ENCODE measurements at regions not wholly inside any gene's neighbourhood (a gene's known extent, or its start where the extent isn't known, plus 50 kb on each side); places are given as distances from the start of the nearest gene placed in this dataset.

DNA sequence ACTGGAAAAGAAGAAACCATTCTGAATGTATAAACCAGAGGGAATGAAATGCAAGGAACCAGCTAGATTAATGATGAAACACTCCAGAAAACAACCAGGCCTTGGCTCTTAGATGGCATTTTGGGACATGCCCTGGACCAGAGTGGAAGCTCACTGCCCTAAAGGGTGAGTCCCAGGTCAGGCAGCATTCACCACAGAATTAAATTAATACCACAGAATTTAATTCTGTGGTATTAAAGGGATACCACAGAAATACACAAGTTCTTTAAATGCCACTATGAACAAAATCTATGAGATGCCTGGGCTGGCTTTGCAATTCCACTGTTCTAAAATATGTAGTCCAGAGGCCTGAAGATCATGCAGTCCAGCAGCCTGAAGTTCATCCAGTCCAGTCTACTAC, 122.3 kb upstream of the KYNU start:
- Histone ChIP-seq H3K27me3 (ENCODE audit: low read length) (no peaks in the 10 kb centered on the region), H3K27ac (ENCODE audit: low read length) (no peak overlapping the region), H2AFZ (ENCODE audit: low read length) (no peak overlapping the region), H3K36me3 (ENCODE audit: insufficient read depth, low read length) (no peaks in the 10 kb centered on the region), H3K4me2 (ENCODE audit: low read depth, low read length, poor library complexity, severe bottlenecking) (no peak overlapping the region), H4K20me1 (ENCODE audit: insufficient read depth, low read depth, low read length) (no peaks in the 10 kb centered on the region), H3K9me3 (ENCODE audit: low read length) (no peaks in the 10 kb centered on the region), H3K9ac (ENCODE audit: low read length) (no peak overlapping the region), H3K4me3 (ENCODE audit: low read length) (no peak overlapping the region), H3K4me1 (ENCODE audit: low read length) (no peaks in the 10 kb centered on the region), H3K9me2 (replicated peaks; ENCODE audit: insufficient read depth, low read length) (no peaks in the 10 kb centered on the region), H3K79me2 (ENCODE audit: low read length) (no peaks in the 10 kb centered on the region)
- DNase-seq, result no peak

DNA sequence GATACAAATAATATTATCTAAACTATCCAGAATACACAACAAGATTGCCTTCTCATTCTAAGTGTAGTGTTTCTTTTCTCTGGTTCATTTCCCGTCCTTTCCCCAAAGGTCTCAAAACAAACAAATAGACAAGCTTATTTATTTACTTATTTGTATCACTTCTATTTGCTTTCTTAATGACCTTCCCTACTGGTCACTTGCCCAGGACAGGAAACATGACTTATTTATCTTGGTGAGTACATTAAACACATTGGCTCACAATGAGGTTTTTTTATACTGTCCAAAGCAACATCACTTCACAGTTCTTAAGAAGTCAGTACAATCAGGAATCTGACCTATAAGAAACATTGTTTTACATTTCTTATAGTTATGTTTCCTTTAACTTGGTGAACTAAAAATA, 123.3 kb upstream of the KYNU start:
- no peak overlapping the region for H3K9ac ChIP-seq (ENCODE audit: low read length)
- DNase-seq, result no peak

DNA sequence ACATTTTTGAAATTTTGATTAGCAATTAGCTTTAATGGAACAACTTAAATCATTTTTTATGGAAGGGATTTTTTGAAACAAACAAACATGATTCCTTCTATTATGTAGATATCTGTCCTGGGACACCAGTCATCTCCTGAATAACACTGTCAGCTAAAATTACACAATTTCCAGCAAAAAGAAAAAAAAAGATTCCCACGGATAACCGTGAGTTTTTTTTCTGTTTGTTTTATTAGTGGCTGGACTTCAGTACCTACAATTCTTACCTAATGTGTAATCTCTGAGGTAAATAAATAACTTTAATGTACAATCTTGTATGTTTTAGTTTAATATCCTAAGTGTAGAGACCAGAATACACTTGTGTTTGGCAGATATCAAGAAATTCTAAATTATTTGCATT, 126.6 kb upstream of the KYNU start:
- Histone ChIP-seq H3K27ac (ENCODE audit: low read length) (no peak overlapping the region), H3K27me3 (ENCODE audit: low read length) (no peaks in the 10 kb centered on the region), H3K9ac (ENCODE audit: low read length) (no peak overlapping the region), H3K4me3 (ENCODE audit: low read length) (no peak overlapping the region), H3K79me2 (ENCODE audit: low read length) (no peaks in the 10 kb centered on the region), H3K9me2 (replicated peaks; ENCODE audit: insufficient read depth, low read length) (no peaks in the 10 kb centered on the region), H3K4me1 (ENCODE audit: low read length) (no peaks in the 10 kb centered on the region), H2AFZ (ENCODE audit: low read length) (no peak overlapping the region), H3K4me2 (ENCODE audit: low read depth, low read length, poor library complexity, severe bottlenecking) (no peak overlapping the region), H4K20me1 (ENCODE audit: insufficient read depth, low read depth, low read length) (no peaks in the 10 kb centered on the region), H3K9me3 (ENCODE audit: low read length) (no peaks in the 10 kb centered on the region), H3K36me3 (ENCODE audit: insufficient read depth, low read length) (no peaks in the 10 kb centered on the region)
- no peak for DNase-seq

More for the DNA sequence above, 123.3 kb upstream of the KYNU start:
- no peak overlapping the region for H2AFZ ChIP-seq (ENCODE audit: low read length)
- H4K20me1 ChIP-seq (ENCODE audit: insufficient read depth, low read depth, low read length), result no peaks in the 10 kb centered on the region
- H3K4me3 ChIP-seq (ENCODE audit: low read length), result no peak overlapping the region
- H3K27ac ChIP-seq (ENCODE audit: low read length), result no peak overlapping the region
- no peaks in the 10 kb centered on the region for H3K4me1 ChIP-seq (ENCODE audit: low read length)
- H3K9me3 ChIP-seq (ENCODE audit: low read length), result no peaks in the 10 kb centered on the region
- H3K36me3 ChIP-seq (ENCODE audit: insufficient read depth, low read length), result no peaks in the 10 kb centered on the region
- H3K4me2 ChIP-seq (ENCODE audit: low read depth, low read length, poor library complexity, severe bottlenecking), result no peak overlapping the region
- H3K9me2 ChIP-seq (replicated peaks; ENCODE audit: insufficient read depth, low read length), result no peaks in the 10 kb centered on the region
- no peaks in the 10 kb centered on the region for H3K79me2 ChIP-seq (ENCODE audit: low read length)
- H3K27me3 ChIP-seq (ENCODE audit: low read length), result no peaks in the 10 kb centered on the region

DNA sequence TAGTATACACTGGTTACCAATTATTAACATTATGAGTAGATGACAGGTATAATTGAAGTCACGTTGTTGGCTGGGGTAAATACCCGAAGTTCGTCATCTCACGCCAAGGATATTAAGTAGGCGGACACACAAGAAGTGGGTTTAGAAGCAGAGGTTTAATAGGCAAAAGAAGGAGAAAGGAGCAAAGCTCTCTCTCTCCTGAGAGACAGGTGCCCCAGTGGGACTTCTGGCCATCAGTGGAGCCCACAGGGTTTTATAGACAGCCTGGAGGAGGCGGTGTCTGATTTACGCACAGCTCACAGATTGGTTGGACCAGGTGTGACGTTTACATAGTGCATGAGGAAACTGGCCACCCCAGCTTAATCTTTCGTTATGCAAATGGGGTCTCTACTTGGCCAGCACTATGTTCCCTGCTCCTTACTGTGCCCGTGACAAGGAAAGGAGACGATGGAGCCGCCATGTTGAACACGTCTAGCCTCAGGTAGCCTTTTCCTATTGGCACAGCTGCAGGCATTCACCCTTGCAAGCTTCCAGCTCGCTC, 128.8 kb upstream of the KYNU start:
- DNase-seq, result no peak
- H3K9ac ChIP-seq (ENCODE audit: low read length), result no peak overlapping the region
- no peaks in the 10 kb centered on the region for H3K9me2 ChIP-seq (replicated peaks; ENCODE audit: insufficient read depth, low read length)
- H3K27ac ChIP-seq (ENCODE audit: low read length), result no peak overlapping the region
- H3K27me3 ChIP-seq (ENCODE audit: low read length), result no peaks in the 10 kb centered on the region
- no peak overlapping the region for H3K4me3 ChIP-seq (ENCODE audit: low read length)
- H3K79me2 ChIP-seq (ENCODE audit: low read length), result no peaks in the 10 kb centered on the region
- no peaks in the 10 kb centered on the region for H3K4me1 ChIP-seq (ENCODE audit: low read length)
- H2AFZ ChIP-seq (ENCODE audit: low read length), result no peak overlapping the region
- H3K9me3 ChIP-seq (ENCODE audit: low read length), result no peaks in the 10 kb centered on the region
- no peaks in the 10 kb centered on the region for H3K36me3 ChIP-seq (ENCODE audit: insufficient read depth, low read length)
- no peak overlapping the region for H3K4me2 ChIP-seq (ENCODE audit: low read depth, low read length, poor library complexity, severe bottlenecking)
- H4K20me1 ChIP-seq (ENCODE audit: insufficient read depth, low read depth, low read length), result no peaks in the 10 kb centered on the region

DNA sequence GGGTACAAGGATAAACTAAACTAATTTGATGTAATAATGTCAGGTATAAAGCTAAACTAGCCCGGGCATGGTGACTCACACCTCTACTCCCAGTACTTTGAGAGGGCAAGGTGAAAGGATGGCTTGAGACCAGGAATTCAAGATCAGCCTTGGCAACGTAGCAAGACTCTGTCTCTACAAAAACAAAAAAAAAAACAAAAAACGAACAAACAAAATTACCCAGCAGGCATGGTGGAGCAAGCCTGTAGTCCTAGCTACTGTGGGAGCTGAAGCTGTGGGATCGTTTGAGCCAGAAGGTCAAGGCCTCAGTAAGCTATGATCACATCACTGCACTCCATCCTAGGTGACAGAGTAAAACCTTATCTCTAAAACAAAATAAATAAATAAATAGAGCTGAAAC, 131.8 kb upstream of the KYNU start:
- no peak overlapping the region for H2AFZ ChIP-seq (ENCODE audit: low read length)
- no peak for DNase-seq
- H3K4me2 ChIP-seq (ENCODE audit: low read depth, low read length, poor library complexity, severe bottlenecking), result no peak overlapping the region
- H3K9ac ChIP-seq (ENCODE audit: low read length), result no peak overlapping the region
- H3K27me3 ChIP-seq (ENCODE audit: low read length), result no peaks in the 10 kb centered on the region
- no peaks in the 10 kb centered on the region for H4K20me1 ChIP-seq (ENCODE audit: insufficient read depth, low read depth, low read length)
- no peaks in the 10 kb centered on the region for H3K4me1 ChIP-seq (ENCODE audit: low read length)
- no peak overlapping the region for H3K4me3 ChIP-seq (ENCODE audit: low read length)
- H3K9me3 ChIP-seq (ENCODE audit: low read length), result no peaks in the 10 kb centered on the region
- H3K79me2 ChIP-seq (ENCODE audit: low read length), result no peaks in the 10 kb centered on the region
- no peak overlapping the region for H3K27ac ChIP-seq (ENCODE audit: low read length)
- H3K36me3 ChIP-seq (ENCODE audit: insufficient read depth, low read length), result no peaks in the 10 kb centered on the region
- no peaks in the 10 kb centered on the region for H3K9me2 ChIP-seq (replicated peaks; ENCODE audit: insufficient read depth, low read length)

DNA sequence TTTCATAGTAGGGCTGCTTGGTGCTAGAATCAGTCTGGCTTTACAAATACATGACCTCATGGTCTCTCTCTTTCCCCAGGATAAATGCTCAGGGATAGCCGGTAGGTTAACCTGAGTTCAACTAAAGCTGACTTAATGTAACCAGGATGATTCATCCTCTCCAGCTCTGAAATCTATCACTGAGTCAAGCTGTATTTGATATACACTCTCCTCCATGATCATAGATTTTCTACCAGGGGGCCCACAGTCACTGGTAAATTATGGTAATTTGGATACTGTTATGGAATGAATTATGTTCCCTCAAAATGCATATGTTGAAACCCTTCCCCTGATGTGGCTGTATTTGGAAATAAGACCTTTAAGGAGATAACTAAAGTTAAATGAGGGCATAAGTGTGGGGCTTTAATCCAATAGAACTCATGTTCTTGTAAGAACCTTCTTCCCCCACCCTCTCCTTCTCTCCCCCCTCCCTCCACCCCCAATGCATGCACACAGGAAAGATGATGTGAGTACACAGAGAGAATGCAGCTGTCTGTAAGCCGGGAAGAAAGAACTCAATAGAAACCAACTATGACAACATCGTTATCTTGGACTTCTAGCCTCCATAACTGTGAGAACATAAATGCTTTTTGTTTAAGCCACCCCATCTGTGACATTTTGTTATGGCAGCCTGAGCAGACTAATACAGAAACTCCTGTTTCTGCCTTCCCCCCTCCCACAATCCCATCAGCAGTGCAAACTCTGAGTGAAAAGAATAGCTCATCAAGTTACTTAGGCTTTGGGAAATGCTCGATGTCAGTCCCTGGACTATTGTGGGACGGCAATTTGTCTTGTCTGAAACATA, 134.9 kb upstream of the KYNU start:
- no peak overlapping the region for H3K4me3 ChIP-seq (ENCODE audit: low read length)
- no peaks in the 10 kb centered on the region for H3K36me3 ChIP-seq (ENCODE audit: insufficient read depth, low read length)
- no peak overlapping the region for H3K9ac ChIP-seq (ENCODE audit: low read length)
- H4K20me1 ChIP-seq (ENCODE audit: insufficient read depth, low read depth, low read length), result no peaks in the 10 kb centered on the region
- no peak overlapping the region for H2AFZ ChIP-seq (ENCODE audit: low read length)
- H3K79me2 ChIP-seq (ENCODE audit: low read length), result no peaks in the 10 kb centered on the region
- H3K9me2 ChIP-seq (replicated peaks; ENCODE audit: insufficient read depth, low read length), result no peaks in the 10 kb centered on the region
- no peaks in the 10 kb centered on the region for H3K4me1 ChIP-seq (ENCODE audit: low read length)
- no peaks in the 10 kb centered on the region for H3K27me3 ChIP-seq (ENCODE audit: low read length)
- no peak overlapping the region for H3K4me2 ChIP-seq (ENCODE audit: low read depth, low read length, poor library complexity, severe bottlenecking)
- DNase-seq, result no peak
- H3K9me3 ChIP-seq (ENCODE audit: low read length), result no peaks in the 10 kb centered on the region
- H3K27ac ChIP-seq (ENCODE audit: low read length), result no peak overlapping the region

DNA sequence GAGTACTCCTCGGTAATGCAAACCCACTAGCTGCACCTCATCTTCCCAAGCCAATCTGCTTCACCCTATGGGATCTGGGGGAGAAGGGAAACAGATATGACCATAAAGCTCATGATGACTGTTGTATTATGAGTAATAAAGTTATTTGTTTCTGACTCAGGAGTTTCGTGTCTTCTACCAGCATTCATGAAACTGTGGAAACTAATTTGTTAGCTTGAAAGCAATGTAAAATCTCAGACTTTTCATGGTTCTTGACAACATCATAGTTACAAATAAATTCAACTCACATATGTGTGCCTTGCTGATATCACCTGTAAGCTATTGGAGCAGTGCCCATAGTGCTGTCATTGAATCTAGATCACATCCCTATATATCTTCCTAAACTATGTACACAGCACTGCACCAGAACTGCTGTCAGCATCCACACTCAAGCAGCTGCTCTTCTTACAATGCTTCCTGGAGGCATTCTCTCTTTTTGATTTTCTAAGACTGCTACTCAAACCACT, 135.6 kb upstream of the KYNU start:
- no peak overlapping the region for H3K9ac ChIP-seq (ENCODE audit: low read length)
- no peaks in the 10 kb centered on the region for H3K9me3 ChIP-seq (ENCODE audit: low read length)
- H3K27ac ChIP-seq (ENCODE audit: low read length), result no peak overlapping the region
- H3K4me2 ChIP-seq (ENCODE audit: low read depth, low read length, poor library complexity, severe bottlenecking), result no peak overlapping the region
- H2AFZ ChIP-seq (ENCODE audit: low read length), result no peak overlapping the region
- H3K36me3 ChIP-seq (ENCODE audit: insufficient read depth, low read length), result no peaks in the 10 kb centered on the region
- H3K4me1 ChIP-seq (ENCODE audit: low read length), result no peaks in the 10 kb centered on the region
- no peaks in the 10 kb centered on the region for H3K79me2 ChIP-seq (ENCODE audit: low read length)
- no peaks in the 10 kb centered on the region for H3K9me2 ChIP-seq (replicated peaks; ENCODE audit: insufficient read depth, low read length)
- H4K20me1 ChIP-seq (ENCODE audit: insufficient read depth, low read depth, low read length), result no peaks in the 10 kb centered on the region
- no peak overlapping the region for H3K4me3 ChIP-seq (ENCODE audit: low read length)
- no peaks in the 10 kb centered on the region for H3K27me3 ChIP-seq (ENCODE audit: low read length)
- DNase-seq, result no peak

DNA sequence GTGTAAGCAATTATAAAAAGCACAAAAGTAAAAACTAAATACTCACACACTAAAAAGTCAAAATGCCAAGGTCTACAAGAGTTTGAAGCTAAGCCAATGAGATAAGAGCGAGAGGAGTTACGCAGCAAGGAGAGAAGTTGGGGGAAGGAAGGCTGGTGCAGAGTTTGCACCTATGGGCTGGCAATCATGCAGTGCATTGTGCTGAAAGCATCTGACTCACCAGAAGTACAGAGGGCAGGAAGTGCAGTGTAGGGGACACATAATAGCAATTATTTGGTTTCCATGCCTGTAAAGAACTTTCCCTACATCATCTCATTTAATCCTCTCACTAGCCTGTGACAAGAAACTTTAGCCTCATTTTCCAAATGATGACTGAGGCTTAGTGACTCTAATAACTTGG, 142.7 kb upstream of the KYNU start:
- H3K36me3 ChIP-seq (ENCODE audit: insufficient read depth, low read length), result no peaks in the 10 kb centered on the region
- H3K4me1 ChIP-seq (ENCODE audit: low read length), result no peaks in the 10 kb centered on the region
- no peaks in the 10 kb centered on the region for H4K20me1 ChIP-seq (ENCODE audit: insufficient read depth, low read depth, low read length)
- H3K4me2 ChIP-seq (ENCODE audit: low read depth, low read length, poor library complexity, severe bottlenecking), result no peak overlapping the region
- H3K9me2 ChIP-seq (replicated peaks; ENCODE audit: insufficient read depth, low read length), result no peaks in the 10 kb centered on the region
- no peaks in the 10 kb centered on the region for H3K27me3 ChIP-seq (ENCODE audit: low read length)
- no peak overlapping the region for H2AFZ ChIP-seq (ENCODE audit: low read length)
- DNase-seq, result no peak
- H3K9me3 ChIP-seq (ENCODE audit: low read length), result no peaks in the 10 kb centered on the region
- H3K27ac ChIP-seq (ENCODE audit: low read length), result no peak overlapping the region
- H3K4me3 ChIP-seq (ENCODE audit: low read length), result no peak overlapping the region
- H3K79me2 ChIP-seq (ENCODE audit: low read length), result no peaks in the 10 kb centered on the region
- no peak overlapping the region for H3K9ac ChIP-seq (ENCODE audit: low read length)

Measured in Karpas-422 (cell line).